HG03066 (cell line): ENCODE measurements at regions not wholly inside any gene's neighbourhood (a gene's known extent, or its start where the extent isn't known, plus 50 kb on each side); places are given as distances from the start of the nearest gene placed in this dataset.

Source experiments
- ATAC-seq: cut with Tn5 transposase; IDR thresholded peaks from one replicate; pipeline ENCODE4 v1.9.1; 2021; ENCODE audit warnings: low read depth; ENCODE audit not compliant: unreplicated experiment

DNA sequence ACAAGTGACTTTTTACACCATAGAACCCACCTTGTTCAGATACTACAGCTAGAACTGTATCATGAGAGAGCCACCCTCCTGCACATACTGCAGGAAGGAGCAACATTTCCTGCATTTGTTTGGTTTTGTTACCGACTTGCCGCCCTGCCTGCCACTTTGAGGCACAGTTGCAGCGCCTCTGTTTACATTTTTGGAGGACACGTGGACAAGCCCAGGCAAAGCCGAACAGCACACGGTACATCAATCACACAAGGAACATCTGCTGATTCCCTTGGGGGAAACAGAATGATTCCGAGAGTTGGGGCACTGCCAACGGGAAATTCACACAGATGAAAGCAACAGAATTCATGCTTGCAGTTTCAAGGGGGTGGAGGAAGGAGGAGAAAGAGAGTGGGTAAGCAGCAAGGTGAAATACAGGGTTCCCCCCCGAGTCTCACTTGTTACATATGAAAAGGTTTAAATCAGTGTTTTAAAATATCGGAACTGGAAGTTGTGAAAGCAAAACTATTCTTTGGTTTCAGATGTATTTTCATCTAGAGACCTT is 110.7 kb downstream of the BTG1 start:
- peak; percentile 82 for ATAC-seq

DNA sequence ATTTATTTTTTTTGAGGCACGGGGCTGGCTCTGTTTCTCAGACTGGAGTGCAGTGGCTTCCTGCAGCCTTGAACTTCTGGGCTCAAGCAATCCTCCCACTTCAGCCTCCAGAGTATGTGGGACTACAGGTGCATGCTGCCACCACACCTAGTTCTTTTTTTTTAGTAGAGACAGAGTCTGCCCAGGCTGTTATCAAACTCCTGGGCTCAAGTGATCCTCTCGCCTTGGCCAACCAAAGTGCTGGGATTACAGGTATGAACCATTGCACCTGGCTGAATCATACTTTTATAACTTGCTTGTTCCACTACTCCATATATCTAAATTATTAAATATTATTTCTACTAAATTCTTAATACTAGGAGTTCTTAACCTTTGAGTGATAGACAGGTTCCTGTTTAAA is 111.6 kb downstream of the BTG1 start:
- no peak for ATAC-seq

DNA sequence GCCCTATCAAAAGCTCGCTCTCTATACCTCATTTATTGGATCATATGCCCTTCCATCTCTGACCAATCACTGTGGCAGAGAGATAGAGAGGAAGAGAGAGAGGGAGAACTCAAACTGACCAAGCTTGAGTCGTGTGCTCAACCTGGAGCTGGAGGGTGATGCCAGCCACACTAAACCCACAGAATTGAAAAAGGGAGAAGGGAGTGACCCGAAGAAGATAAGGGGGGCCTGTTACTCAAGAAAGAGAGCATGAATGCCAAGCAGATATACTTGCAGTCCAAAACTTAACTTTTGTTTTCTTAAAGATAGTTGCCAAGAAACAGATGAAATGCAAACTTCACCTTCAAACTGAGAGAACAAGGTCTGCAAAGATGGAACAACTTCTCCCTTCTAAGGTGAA is 112.7 kb downstream of the BTG1 start:
- ATAC-seq: no peak

DNA sequence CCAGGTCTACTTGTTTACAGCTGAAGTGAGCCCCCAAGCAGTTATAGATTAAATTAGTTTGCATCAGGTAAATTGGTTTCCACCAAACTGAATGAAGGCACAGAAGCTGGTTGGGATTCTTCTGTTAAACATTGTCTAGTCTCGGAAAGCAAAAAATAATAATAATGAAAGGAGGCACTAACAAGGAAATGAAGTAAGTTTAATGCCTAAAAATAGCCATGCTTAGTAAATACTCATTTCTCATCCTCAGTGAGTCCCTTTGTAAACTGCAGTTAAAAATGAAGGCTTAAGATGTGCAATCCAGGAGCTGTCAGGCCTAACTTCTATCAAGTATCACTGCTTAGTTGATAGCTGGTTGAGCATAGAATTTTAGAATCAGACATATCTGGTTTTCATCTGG is 113.5 kb downstream of the BTG1 start:
- ATAC-seq: no peak

DNA sequence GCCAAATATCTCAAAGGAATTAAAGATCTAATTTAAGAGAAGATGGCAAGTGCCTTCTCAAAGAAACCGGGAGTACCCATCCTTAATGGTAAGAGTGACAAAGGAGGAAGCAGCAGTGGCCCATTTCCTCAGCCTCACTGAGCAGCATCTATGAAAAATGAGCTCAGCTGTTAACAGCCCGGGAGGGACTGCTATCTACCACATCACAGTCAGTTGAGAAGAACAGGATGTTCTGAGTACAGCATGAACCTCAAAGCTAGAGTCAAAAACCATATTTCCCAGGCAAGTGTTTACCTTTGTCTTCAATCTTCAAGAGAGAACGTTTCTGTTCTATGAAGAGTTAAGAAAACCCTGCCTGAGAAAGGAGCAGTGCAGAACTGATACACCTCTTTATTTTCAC is 115.0 kb downstream of the BTG1 start:
- peak; percentile 49 for ATAC-seq

DNA sequence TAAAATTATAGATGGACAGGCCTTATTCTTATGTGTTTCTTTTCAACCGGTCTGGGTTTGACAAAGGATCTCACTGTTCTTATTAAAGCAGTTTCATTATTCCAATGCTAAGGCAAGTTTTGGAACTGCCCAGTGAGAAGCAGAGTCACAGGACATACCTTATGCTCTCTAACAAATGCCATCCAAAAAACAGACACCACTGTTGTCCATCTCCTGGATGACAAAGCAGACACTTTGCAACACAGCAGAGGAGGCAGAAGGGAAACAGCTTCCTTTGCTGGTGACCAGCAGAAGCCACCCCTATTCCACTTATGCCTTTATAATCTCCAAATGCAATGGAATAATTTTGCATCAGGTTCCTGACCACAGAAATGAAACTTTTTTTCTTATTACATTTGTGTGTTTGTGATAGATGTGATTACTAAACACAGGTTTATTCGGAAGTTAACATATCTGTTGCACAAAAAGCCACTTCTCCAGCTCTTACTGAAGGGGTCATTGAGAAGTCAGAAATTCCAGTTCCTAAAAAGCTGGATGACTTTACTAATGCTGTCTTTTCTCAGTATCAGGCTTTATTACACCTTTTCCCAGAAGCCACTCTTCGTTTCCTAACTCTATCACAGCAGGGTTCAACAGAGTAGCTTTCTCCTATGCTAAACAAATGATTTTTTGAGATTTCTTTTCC is 115.6 kb downstream of the BTG1 start:
- no peak for ATAC-seq

DNA sequence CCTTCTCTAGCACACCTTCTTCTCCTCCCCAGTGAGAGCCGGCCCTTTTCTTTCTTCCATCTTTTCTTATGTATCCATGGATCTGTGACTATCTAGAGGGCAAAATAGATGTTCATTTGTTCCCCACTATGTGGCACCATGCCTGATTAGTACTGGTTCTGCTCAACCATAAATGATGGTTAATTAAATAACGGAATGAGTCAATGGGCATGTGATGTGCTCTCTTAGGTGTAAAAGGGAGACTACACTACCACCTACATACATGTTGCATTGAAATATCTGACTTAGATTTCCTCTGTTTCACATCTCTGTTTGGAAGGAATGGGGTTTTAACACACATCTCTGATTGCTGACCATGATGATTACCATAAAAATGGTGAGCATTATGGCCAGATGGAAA is 116.5 kb downstream of the BTG1 start:
- ATAC-seq: no peak

DNA sequence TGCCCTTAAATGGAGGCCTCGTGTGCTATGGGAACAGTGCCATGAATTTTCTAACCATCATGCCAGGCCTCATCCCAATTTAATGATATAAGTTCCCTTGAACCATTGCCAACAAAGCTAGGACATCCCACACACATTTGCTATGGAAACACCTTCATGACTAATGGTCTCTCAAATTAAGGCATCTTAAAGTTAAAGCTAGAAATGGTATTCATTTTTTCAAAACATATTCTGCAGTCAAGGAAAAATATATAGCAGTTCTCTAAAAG is 117.3 kb downstream of the BTG1 start:
- ATAC-seq: no peak

DNA sequence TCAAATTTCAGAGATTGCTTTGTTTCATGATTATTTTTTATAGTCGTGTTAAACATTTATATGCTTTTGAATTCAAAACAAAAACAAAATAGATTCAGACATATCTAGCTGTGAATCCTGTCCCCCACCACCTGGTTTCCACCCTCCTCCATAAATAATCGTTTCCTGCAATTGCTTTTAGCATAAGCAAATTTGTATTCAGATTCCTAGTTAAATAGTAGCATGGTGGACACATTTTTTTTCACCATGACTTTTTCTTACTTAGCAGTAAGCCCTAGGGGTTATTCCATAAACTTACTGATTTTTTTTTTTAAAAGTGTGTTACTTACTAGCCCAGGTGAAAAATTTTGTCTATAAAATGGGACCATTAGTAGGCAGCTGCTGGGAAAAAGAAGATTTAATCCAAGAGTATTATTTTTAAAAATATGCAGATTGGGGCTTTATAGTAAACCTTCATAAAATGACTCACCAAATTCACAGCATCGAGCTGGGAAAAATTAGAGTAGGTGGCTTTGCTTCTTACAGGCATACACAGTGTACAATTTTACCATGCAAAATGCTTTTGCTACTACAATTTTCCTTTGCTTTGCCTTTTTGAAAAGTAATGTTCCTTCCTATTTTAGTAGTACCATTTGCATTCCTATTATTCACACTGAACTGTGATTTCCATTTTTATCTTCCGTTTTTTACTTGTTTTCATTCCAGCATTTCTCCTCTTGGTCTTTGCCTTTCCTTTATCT is 117.8 kb downstream of the BTG1 start:
- no peak for ATAC-seq

DNA sequence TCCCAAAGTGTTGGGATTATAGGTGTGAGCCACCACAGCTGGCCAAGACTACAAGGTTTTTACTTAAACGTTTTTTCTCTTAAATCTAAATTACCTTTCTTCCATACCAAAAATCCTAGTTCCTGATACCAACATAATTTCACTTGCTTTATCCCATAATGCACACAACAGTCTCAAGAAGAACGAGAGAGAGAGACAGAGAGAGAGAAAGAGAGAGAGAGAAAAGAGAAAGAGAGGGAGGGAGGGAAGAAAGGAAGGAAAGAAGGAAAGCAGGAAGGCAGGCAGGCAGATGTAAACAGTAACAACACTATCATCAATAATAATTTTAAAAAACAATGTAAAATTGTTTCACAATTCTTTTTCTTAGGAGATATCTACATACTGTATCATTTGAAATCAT is 118.4 kb downstream of the BTG1 start:
- ATAC-seq: no peak

DNA sequence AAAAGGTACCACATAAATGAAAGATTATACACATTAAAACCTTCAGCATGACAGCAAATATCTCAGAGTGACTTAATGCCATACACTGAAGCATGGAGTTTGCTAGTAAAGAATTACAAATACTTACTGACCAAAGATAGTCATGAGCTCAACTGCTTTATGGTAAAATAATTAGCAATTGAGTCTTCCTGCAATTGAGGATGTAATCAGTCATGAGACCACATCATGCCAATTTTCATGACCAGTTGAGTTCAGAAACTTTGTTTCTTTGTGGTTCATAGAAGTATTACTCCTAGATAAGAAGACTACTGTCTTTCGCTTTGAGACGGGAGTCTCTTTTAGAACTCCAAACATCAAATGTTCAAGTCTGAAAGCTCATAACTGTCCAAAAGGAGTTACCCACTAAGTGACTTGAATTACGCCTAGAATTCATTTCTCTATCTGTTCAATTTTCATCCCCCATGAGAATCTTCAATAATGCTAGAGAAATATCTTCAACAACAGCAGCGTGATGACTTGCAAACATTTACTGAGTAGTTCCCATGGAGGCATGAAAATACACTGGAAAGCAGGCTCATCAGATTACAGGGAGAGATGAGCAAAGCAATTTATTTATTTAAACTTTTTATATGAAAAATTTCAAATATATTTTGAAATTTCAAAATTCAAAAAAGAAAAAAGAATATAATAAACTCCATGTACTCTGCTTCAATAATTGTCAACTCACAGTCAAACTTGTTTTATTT is 120.0 kb downstream of the BTG1 start:
- no peak for ATAC-seq

DNA sequence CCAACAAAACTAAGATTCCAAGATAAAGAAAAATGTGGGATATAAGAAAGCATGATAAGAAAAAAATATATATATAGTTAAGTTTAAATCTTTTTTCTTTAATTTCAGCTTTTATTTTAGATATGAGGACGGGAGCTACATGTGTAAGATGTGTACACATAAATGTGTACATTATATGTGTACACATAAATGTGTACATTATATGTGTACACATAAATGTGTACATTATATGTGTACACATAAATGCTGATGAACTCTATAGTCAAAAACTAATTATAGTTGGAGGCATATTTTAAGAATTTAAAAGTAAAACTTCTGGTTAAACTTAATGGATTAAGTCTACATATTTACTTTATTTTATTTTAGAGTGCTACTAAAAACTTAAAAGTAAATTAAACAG is 123.6 kb downstream of the BTG1 start:
- no peak for ATAC-seq

DNA sequence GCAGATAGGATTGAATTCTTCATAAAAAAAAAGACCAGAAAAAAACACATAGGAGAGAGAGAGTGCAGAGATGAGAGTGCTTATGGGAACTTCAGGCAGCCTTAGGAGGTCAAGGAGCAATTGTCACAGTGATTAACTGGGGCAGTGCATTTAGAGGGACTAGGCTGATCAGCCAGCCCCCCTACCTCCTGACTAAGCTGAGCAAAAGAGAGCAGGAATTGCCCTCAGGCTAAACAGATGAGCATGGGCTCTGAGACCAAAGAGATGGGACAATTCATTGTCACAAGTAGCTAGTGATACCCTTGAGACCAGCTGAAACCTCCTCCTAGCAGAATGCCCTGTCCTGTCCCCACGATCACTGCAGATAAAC is 124.0 kb downstream of the BTG1 start:
- ATAC-seq: no peak

DNA sequence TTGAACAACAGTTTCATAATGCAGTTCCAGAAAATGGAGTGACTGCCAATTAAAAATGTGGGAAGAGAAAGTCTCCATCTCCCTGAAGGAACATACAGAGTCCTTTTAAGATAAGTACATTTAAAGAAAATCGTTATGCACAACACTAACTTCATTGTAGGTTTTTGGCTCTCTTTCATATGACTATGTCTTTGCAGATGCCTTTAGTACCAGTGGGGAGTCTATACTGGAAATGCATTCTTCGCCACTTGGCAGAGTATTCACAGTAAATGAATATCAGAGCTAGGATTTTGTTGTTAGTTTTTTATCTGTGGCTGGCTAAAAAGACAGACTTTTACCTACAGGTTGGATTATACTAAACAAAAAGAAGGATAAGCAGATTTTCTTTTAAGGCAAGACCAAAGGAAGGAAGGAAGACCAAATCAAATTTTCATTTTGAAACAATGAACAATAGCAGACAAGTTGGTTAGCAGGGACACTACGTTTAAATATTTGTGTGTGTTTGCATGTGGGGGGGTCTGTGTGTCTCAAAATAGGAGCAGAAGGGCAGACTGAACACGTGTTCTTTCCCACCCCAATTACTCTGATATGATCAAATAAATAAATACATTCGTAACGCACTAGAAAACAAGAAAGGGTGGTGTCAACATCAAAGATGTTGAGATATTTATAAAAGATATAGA is 124.5 kb downstream of the BTG1 start:
- no peak for ATAC-seq

DNA sequence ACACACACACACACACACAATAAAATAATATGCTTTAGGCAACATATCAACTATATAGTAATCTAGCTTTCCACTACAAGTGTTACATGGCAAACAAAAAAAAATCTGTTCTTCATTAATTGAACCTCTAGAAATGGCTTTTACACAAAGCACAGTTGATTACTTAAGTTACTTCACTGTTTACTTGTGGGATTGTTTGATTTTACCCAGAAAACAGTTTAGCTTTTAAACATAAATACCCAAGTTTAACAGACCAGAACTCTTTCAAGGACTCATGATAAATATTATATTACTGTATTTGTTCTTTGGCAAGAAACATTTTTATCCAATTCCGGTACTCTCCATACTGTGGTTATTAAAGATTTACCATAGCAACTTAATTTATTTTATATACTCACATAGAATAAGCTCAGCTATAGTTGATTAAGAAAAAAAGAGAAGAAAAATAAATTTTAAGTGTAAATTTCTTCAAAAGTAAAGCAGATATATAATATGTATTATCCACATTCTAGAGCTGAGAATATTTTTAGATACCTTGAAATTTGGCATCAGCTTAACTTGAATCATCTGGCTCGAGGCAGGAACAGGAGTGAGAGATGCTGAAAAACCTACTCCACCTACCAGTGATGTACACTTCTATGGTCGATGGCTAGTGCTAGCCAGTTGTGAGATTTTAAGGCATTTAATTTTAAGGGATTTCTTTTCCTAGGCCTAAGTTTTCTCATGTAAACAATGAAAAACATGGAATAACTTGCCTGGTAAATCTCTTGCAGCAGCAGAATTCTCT is 126.0 kb downstream of the BTG1 start:
- no peak for ATAC-seq

DNA sequence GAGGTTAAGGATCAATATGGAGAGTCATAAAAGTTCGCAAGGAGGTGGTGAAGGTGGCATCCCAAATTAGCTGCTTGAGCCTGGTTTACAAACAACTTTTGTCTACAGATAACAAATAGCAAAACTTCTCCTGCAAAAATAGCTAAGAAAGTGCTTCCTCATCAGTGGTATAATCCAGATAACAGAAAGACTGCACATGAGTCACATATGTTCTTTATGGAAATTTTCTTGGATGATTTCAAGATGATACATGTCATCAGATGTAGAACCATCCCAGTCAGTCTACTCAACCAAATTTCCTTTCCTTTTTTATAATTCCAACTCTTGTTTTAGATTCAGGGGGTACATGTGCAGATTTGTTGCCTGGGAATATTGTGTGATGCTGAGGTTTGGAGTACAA is 133.0 kb downstream of the BTG1 start:
- ATAC-seq: no peak

DNA sequence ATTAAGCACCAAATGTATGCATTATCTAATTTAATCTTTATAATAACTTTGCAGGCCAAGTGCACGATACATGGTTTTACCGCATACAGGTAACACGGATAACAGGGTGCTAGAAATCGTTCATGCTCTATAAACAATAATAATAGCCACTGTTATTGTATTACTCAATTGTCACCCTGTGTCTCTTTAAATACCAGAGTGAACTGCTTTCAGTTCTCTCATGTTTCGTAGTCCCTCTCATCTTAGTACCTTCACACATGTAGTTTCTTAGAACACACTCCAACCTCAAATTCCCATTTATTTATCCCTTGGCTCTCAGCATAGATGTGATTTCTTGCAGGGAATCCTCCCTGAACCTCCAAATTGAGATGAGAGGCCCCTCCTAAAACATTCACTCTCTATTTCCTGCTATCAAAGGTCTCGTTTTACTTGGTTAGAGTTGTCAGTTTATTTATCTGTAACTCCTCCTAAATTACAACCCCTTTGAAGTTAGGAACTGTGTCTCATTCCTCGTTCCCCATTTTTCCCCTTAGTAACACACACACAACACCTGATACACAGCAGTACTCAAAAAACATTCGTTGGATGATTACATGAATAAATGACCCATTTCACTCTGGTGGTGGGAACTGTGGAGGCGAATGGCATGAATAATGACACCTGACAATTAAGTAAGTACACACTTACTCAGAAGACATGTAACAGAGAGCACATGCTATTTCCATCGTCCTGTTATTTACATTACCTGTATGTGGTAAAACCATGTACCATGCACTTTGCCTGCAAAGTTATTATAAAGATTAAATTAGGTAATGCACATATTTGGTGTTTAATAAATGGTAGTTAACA is 134.6 kb downstream of the BTG1 start:
- ATAC-seq: no peak

DNA sequence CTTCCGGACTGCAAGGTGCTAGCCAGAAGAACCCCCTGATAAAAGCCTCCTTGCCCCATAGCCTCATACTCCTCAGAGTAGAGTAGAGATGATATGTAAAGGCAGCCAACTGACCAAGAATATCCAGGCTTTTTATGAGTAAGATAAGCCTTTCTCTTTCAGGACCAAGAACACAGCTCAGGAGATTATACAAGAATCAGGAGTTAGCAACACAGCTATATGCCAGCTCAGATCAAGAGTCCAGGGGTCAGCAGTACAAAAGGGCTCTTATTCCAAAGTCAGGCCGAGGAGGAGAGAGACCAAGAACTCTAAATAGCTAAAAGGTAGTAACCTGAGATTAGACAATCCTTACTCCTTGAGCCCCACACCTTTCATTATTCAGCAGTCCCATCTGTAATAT is 135.3 kb downstream of the BTG1 start:
- no peak for ATAC-seq

DNA sequence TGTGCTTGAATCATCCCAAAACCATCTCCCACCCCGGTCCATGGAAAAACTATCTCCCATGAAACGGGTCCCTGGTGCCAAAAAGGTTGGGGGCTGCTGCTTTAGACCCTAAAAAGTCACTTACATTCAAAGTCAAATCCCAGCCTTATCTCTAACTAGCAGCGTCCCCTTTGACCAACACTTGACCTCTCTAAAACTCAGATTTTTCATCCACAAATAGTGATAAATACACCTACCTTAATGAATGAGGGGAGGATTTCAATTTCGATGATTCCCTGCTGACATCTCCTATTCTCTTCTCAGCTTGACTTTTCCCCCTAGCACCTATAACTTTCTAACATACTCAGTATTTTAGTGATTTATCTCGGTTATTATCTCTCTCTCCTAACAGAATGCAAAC is 137.3 kb downstream of the BTG1 start:
- no peak for ATAC-seq

DNA sequence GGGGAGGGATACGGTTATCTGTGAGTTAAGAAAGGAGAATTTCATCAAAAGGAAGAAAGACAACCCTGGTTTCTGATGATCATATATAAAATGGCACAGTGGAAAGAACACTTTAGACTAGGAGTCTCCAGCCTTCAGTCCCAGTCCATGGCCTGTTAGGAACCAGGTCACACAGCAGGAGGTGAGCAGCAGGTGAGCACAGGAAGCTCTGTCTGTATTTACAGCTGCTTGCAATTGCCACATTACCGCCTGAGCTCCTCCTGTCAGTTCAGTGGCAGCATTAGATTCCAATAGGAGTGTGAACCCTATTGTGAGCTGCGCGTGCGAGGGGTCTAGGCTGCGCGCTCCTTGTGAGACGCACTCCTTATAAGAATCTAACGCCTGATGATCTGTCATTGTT is 137.9 kb downstream of the BTG1 start:
- no peak for ATAC-seq
